IPS-20b (cell line): ENCODE measurements at regions not wholly inside any gene's neighbourhood (a gene's known extent, or its start where the extent isn't known, plus 50 kb on each side); places are given as distances from the start of the nearest gene placed in this dataset.

Experiments
- H3K27ac ChIP-seq: one replicate; pipeline ENCODE4 v1.5.1; 2013; ENCODE audit warnings: low read length
- H3K27me3 ChIP-seq: 2 replicates; pipeline ENCODE4 v1.6.1; 2013; ENCODE audit warnings: mild to moderate bottlenecking, low read length, inconsistent platforms; ENCODE audit not compliant: insufficient read depth
- H3K36me3 ChIP-seq: 2 replicates; pipeline ENCODE4 v1.6.1; 2013; ENCODE audit warnings: low read depth, mild to moderate bottlenecking, inconsistent platforms, low read length, moderate library complexity; ENCODE audit not compliant: insufficient read depth
- H3K4me1 ChIP-seq: 2 replicates; pipeline ENCODE4 v1.6.1; 2013; ENCODE audit warnings: mild to moderate bottlenecking, control low read depth, inconsistent platforms, low read length, moderate library complexity; ENCODE audit not compliant: insufficient read depth
- H3K4me3 ChIP-seq: 2 replicates; pipeline ENCODE4 v1.5.1; 2013; ENCODE audit warnings: mild to moderate bottlenecking, low read length, inconsistent platforms
- H3K9ac ChIP-seq: 2 replicates; pipeline ENCODE4 v1.6.1; 2013; ENCODE audit warnings: low read depth, mild to moderate bottlenecking, inconsistent platforms, low read length, moderate library complexity
- H3K9me3 ChIP-seq: 2 replicates; pipeline ENCODE4 v1.6.1; 2013; ENCODE audit warnings: mild to moderate bottlenecking, low read depth, low read length, inconsistent platforms; ENCODE audit not compliant: insufficient read depth

GRCh38 chr4:60790608-60791007, 409.5 kb upstream of the ADGRL3 start:
- H3K9me3 ChIP-seq: no peaks in the 10 kb centered on the region
- H3K27ac ChIP-seq: no peak overlapping the region
- no peaks in the 10 kb centered on the region for H3K36me3 ChIP-seq
- H3K4me3 ChIP-seq: no peak overlapping the region
- H3K4me1 ChIP-seq: peaks cover 4% of the 10 kb centered on the region; the same call in 1 of the 2 replicates
- H3K9ac ChIP-seq: no peak overlapping the region
- no peaks in the 10 kb centered on the region for H3K27me3 ChIP-seq

- Histone ChIP-seq H3K36me3 (no peaks in the 10 kb centered on the region), H3K4me1 (peaks cover 4% of the 10 kb centered on the region; the same call in 1 of the 2 replicates), H3K9ac (no peak overlapping the region), H3K4me3 (no peak overlapping the region), H3K27me3 (no peaks in the 10 kb centered on the region), H3K27ac (no peak overlapping the region), H3K9me3 (no peaks in the 10 kb centered on the region)
These were observed 405.8 kb upstream of the ADGRL3 start for GRCh38 chr4:60794372-60794771.

- H3K4me3 ChIP-seq: no peak overlapping the region
- H3K4me1 ChIP-seq: no peaks in the 10 kb centered on the region
- no peak overlapping the region for H3K9ac ChIP-seq
- no peak overlapping the region for H3K27ac ChIP-seq
- no peaks in the 10 kb centered on the region for H3K36me3 ChIP-seq
- no peaks in the 10 kb centered on the region for H3K9me3 ChIP-seq
- H3K27me3 ChIP-seq: no peaks in the 10 kb centered on the region
These were observed 400.9 kb upstream of the ADGRL3 start for GRCh38 chr4:60799214-60799613.

- Histone ChIP-seq H3K27ac (no peak overlapping the region), H3K9ac (no peak overlapping the region), H3K4me3 (no peak overlapping the region), H3K36me3 (no peaks in the 10 kb centered on the region), H3K27me3 (no peaks in the 10 kb centered on the region), H3K4me1 (no peaks in the 10 kb centered on the region), H3K9me3 (no peaks in the 10 kb centered on the region)
These were observed 399.4 kb upstream of the ADGRL3 start for GRCh38 chr4:60800701-60801100.

GRCh38 chr4:60805500-60806313, 394.4 kb upstream of the ADGRL3 start:
- H3K9ac ChIP-seq: no peak overlapping the region
- H3K4me1 ChIP-seq: no peaks in the 10 kb centered on the region
- no peaks in the 10 kb centered on the region for H3K36me3 ChIP-seq
- H3K27me3 ChIP-seq: no peaks in the 10 kb centered on the region
- no peaks in the 10 kb centered on the region for H3K9me3 ChIP-seq
- no peak overlapping the region for H3K4me3 ChIP-seq
- H3K27ac ChIP-seq: no peak overlapping the region

GRCh38 chr4:60808726-60809485, 391.2 kb upstream of the ADGRL3 start:
- no peaks in the 10 kb centered on the region for H3K4me1 ChIP-seq
- H3K9me3 ChIP-seq: no peaks in the 10 kb centered on the region
- H3K4me3 ChIP-seq: no peak overlapping the region
- no peaks in the 10 kb centered on the region for H3K27me3 ChIP-seq
- H3K9ac ChIP-seq: no peak overlapping the region
- no peaks in the 10 kb centered on the region for H3K36me3 ChIP-seq
- H3K27ac ChIP-seq: no peak overlapping the region

GRCh38 chr4:60809486-60809800, 390.7 kb upstream of the ADGRL3 start:
- Histone ChIP-seq H3K4me1 (no peaks in the 10 kb centered on the region), H3K36me3 (no peaks in the 10 kb centered on the region), H3K27ac (no peak overlapping the region), H3K4me3 (no peak overlapping the region), H3K9me3 (no peaks in the 10 kb centered on the region), H3K9ac (no peak overlapping the region), H3K27me3 (no peaks in the 10 kb centered on the region)

- no peak overlapping the region for H3K9ac ChIP-seq
- no peaks in the 10 kb centered on the region for H3K36me3 ChIP-seq
- H3K27ac ChIP-seq: no peak overlapping the region
- H3K9me3 ChIP-seq: no peaks in the 10 kb centered on the region
- H3K27me3 ChIP-seq: no peaks in the 10 kb centered on the region
- H3K4me1 ChIP-seq: no peaks in the 10 kb centered on the region
- no peak overlapping the region for H3K4me3 ChIP-seq
These were observed 387.3 kb upstream of the ADGRL3 start for GRCh38 chr4:60812811-60813210.

GRCh38 chr4:60814549-60814948, 385.6 kb upstream of the ADGRL3 start:
- Histone ChIP-seq H3K36me3 (no peaks in the 10 kb centered on the region), H3K9ac (no peak overlapping the region), H3K27ac (no peak overlapping the region), H3K4me1 (no peaks in the 10 kb centered on the region), H3K9me3 (no peaks in the 10 kb centered on the region), H3K4me3 (no peak overlapping the region), H3K27me3 (no peaks in the 10 kb centered on the region)

- H3K4me3 ChIP-seq: no peak overlapping the region
- H3K9ac ChIP-seq: no peak overlapping the region
- H3K4me1 ChIP-seq: no peaks in the 10 kb centered on the region
- H3K9me3 ChIP-seq: no peaks in the 10 kb centered on the region
- no peaks in the 10 kb centered on the region for H3K27me3 ChIP-seq
- H3K27ac ChIP-seq: no peak overlapping the region
- no peaks in the 10 kb centered on the region for H3K36me3 ChIP-seq
These were observed 382.5 kb upstream of the ADGRL3 start for GRCh38 chr4:60817609-60818008.

- Histone ChIP-seq H3K9ac (no peak overlapping the region), H3K4me1 (no peaks in the 10 kb centered on the region), H3K9me3 (peaks cover 7% of the 10 kb centered on the region; the same call in 1 of the 2 replicates), H3K4me3 (no peak overlapping the region), H3K27me3 (no peaks in the 10 kb centered on the region), H3K36me3 (no peaks in the 10 kb centered on the region), H3K27ac (no peak overlapping the region)
These were observed 377.1 kb upstream of the ADGRL3 start for GRCh38 chr4:60822986-60823385.

- Histone ChIP-seq H3K27ac (no peak overlapping the region), H3K9ac (no peak overlapping the region), H3K9me3 (no peaks in the 10 kb centered on the region), H3K36me3 (no peaks in the 10 kb centered on the region), H3K4me3 (no peak overlapping the region), H3K27me3 (no peaks in the 10 kb centered on the region), H3K4me1 (no peaks in the 10 kb centered on the region)
These were observed 360.1 kb upstream of the ADGRL3 start for GRCh38 chr4:60840020-60840419.
